Right atrium auricular region (tissue), 2 donors: ENCODE measurements at regions not wholly inside any gene's neighbourhood (a gene's known extent, or its start where the extent isn't known, plus 50 kb on each side); places are given as distances from the start of the nearest gene placed in this dataset.

Experiments
- DNase-seq: peaks from one replicate; pipeline ENCODE4 v3.0.0-alpha.2; 2019; ENCODE audit warnings: low spot score
- H3K27ac ChIP-seq, 2 donors: fragments of 200-600 bp; sonication (generic); 1 replicate in 1 of 2; 2 replicates in 1 of 2; pipeline ENCODE4 v1.5.1; 2016 to 2019
- H3K27me3 ChIP-seq, 2 donors: fragments of 200-600 bp; sonication (generic); one replicate each; pipeline versions ENCODE4 v1.5.1 to v1.6.0; 2017 to 2019
- H3K36me3 ChIP-seq: fragments of 200-600 bp; sonication (generic); one replicate; pipeline ENCODE4 v1.5.1; 2016
- H3K4me1 ChIP-seq, 2 donors: fragments of 200-600 bp; sonication (generic); one replicate each; pipeline versions ENCODE4 v1.5.1 to v1.6.0; 2017 to 2019
- H3K4me3 ChIP-seq, 2 donors: fragments of 200-600 bp; sonication (generic); 1 replicate in 1 of 2; 2 replicates in 1 of 2; pipeline ENCODE4 v1.5.1; 2017 to 2019; ENCODE audit warnings: mild to moderate bottlenecking in 1 of 2, moderate library complexity in 1 of 2
- H3K9me3 ChIP-seq, 2 donors: fragments of 200-600 bp; sonication (generic); one replicate each; pipeline ENCODE4 v1.5.1; 2019
- CTCF ChIP-seq, 2 donors: fragments of 200-600 bp; sonication (generic); IDR thresholded peaks; one replicate each; pipeline ENCODE4 v1.5.1; 2019; ENCODE audit warnings: antibody characterized with exemption in 2 of 2

DNA sequence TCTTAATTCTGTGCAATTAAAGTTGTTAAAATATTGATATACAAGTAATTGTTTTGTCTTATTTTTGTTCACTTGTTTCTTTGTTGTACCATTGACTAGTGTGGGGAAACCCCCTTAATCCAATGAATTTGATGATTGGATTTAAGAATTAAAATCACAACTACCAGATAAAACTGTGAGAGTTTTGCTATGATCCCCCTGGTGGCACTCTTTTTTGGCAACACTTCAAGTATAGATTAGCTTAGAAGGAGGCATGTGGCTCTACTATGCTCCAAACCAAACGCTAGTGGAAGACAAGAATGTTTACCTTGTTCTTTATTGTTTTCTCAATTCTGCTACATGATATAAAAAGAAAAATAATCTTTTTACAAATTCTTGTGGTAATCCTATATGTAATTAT lies 477.8 kb upstream of the ETAA1 start:
- Histone ChIP-seq H3K36me3 (no peaks in the 10 kb centered on the region), H3K9me3 (no peaks in the 10 kb centered on the region), H3K27me3 (no peaks in the 10 kb centered on the region), H3K27ac (no peak overlapping the region), H3K4me3 (no peak overlapping the region), H3K4me1 (no peaks in the 10 kb centered on the region)
- DNase-seq = no peak
- TF ChIP-seq CTCF (IDR thresholded peaks at IDR 0.05) = no peak

- no peaks in the 10 kb centered on the region for H3K4me1 ChIP-seq
- no peaks in the 10 kb centered on the region for H3K27me3 ChIP-seq
- H3K36me3 ChIP-seq = no peaks in the 10 kb centered on the region
- no peak for TF ChIP-seq CTCF (IDR thresholded peaks at IDR 0.05)
- H3K4me3 ChIP-seq = no peak overlapping the region
- no peak for DNase-seq
- H3K9me3 ChIP-seq = no peaks in the 10 kb centered on the region
- H3K27ac ChIP-seq = no peak overlapping the region
Observed at GRCh38 chr2:66920415-66920814, 476.7 kb upstream of the ETAA1 start.

- Histone ChIP-seq H3K4me3 (no peak overlapping the region), H3K27ac (no peak overlapping the region), H3K36me3 (no peaks in the 10 kb centered on the region), H3K9me3 (no peaks in the 10 kb centered on the region), H3K27me3 (no peaks in the 10 kb centered on the region), H3K4me1 (no peaks in the 10 kb centered on the region)
- TF ChIP-seq CTCF (IDR thresholded peaks at IDR 0.05) = no peak
- no peak for DNase-seq
Observed at GRCh38 chr2:66925128-66925527, 472.0 kb upstream of the ETAA1 start.

DNA sequence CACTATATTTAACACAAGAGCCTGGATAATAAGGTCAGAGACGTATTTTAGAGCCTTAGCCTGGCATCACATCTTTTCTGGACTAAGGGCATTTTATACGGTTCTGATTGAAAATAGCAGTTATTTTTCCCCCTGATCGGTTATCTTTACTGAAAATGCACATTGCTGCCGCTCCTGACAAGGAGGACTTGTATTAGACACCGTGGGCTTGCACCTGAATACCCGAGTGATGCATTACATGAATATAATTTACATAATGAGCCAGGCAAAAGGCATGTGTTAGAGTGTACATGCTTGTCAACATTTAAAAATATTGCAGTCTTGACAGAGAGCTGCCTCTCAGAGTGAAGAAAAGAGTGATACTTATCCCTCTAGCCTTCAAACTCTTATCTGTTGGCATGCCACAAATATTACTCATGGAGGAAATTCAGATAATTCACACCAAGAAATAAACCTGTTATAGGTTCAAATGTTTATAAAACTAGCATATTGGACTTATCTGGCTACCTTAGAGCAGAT lies 470.5 kb upstream of the ETAA1 start:
- no peak overlapping the region for H3K27ac ChIP-seq
- no peak overlapping the region for H3K4me3 ChIP-seq
- H3K9me3 ChIP-seq = no peaks in the 10 kb centered on the region
- no peak for TF ChIP-seq CTCF (IDR thresholded peaks at IDR 0.05)
- H3K27me3 ChIP-seq = no peaks in the 10 kb centered on the region
- H3K36me3 ChIP-seq = no peaks in the 10 kb centered on the region
- no peaks in the 10 kb centered on the region for H3K4me1 ChIP-seq
- no peak for DNase-seq

GRCh38 chr2:66929632-66930338 lies 467.3 kb upstream of the ETAA1 start:
- Histone ChIP-seq H3K36me3 (no peaks in the 10 kb centered on the region), H3K27me3 (no peaks in the 10 kb centered on the region), H3K4me1 (no peaks in the 10 kb centered on the region), H3K27ac (no peak overlapping the region), H3K4me3 (no peak overlapping the region), H3K9me3 (no peaks in the 10 kb centered on the region)
- DNase-seq = no peak
- TF ChIP-seq CTCF (IDR thresholded peaks at IDR 0.05) = no peak
